ENCODE measurements at regions not wholly inside any gene's neighbourhood (a gene's known extent, or its start where the extent isn't known, plus 50 kb on each side); places are given as distances from the start of the nearest gene placed in this dataset.

DNA sequence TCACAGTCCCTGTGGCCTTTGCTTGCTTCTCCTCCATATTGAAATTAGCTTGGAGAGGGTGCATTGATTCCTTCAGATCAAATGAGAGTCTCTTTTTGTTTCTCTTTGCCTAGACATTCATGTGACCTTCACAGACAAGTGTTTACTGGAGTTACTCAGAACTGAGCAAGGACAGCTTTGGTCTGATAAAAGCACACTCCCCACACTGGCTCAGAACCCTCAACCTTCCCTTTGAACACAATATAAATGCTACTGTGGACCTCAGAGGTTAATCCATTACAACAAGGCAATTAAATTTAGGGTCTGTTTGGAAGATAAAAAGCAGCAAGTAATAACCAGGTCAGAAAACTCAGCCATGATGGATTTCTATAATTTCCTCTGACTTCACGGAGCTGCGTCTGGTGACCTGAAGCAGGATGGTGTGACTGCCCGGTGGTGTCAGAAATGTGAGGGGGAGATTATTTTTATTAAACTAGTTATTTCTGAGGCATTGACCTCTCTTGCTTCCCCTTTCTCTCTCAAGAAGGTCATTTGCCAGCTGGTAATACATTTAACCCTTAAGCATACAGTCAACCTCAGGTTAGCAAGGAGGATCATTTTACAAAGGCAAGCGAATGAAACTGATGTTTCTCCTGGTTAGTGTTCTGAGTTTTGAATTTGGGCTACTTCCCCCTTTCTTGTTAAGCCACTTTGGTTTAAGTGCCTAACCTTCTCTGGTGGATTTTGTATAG is 208.2 kb downstream of the CLIC5 start:
- H3K36me3 Mint-ChIP-seq (ENCODE audit: low read depth), result no peaks in the 10 kb centered on the region
- peak; percentile 16 for ATAC-seq (replicated peaks)
- no peak overlapping the region for H3K27ac Mint-ChIP-seq
- no peaks in the 10 kb centered on the region for H3K9me3 Mint-ChIP-seq
- no peak overlapping the region for H3K4me3 Mint-ChIP-seq
- H3K4me1 Mint-ChIP-seq, result peaks cover under 1% of the 10 kb centered on the region
- H3K27me3 Mint-ChIP-seq, result peaks cover 14% of the 10 kb centered on the region

DNA sequence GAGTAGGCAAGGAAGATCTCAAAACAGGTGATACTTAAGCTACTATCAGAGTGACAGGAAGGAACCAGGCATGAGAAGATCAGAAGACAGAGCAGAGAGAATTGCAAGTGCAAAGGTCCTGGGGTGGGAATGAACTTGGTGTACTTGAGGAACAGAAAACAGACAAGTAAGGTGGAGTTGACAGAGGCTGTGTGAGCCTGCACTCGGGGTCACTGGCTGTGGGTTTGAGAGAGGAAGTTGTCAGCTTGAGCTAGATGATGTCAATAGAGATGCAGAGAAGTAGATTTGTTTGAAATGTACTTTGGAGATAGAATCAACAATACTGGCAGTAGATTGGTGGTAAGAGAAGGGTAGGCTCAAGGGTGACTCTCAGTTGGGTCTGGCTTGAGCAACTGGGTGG is 209.5 kb downstream of the CLIC5 start:
- Mint-ChIP-seq H3K27ac (no peak overlapping the region), H3K4me3 (no peak overlapping the region), H3K36me3 (ENCODE audit: low read depth) (peaks cover 5% of the 10 kb centered on the region), H3K4me1 (peaks cover 7% of the 10 kb centered on the region), H3K9me3 (no peaks in the 10 kb centered on the region), H3K27me3 (peaks cover 8% of the 10 kb centered on the region)
- ATAC-seq (replicated peaks), result no peak

DNA sequence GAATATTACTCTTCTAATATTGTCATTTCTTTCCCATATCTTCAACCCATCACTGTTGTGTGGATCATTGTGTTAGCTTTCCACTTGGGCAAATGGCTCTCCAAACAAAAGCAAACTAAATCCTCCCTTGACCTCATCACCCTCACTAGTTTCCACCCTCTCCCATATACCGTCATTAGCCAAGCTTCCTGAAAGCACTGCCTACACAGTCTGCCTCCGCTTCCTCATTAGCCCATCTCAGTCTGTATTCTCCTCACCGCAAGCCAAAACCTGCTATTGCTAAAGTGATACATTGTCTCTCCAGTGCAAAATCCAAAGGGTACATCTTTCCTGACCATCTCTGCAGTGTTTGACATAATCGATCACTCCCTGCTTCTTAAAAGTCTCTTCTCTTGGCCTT is 212.6 kb downstream of the CLIC5 start:
- H3K4me1 Mint-ChIP-seq, result peaks cover 16% of the 10 kb centered on the region
- H3K36me3 Mint-ChIP-seq (ENCODE audit: low read depth), result peaks cover 5% of the 10 kb centered on the region
- peaks cover 3% of the 10 kb centered on the region for H3K27me3 Mint-ChIP-seq
- ATAC-seq (replicated peaks), result peak; percentile 23
- no peak overlapping the region for H3K27ac Mint-ChIP-seq
- H3K9me3 Mint-ChIP-seq, result no peaks in the 10 kb centered on the region
- no peak overlapping the region for H3K4me3 Mint-ChIP-seq

DNA sequence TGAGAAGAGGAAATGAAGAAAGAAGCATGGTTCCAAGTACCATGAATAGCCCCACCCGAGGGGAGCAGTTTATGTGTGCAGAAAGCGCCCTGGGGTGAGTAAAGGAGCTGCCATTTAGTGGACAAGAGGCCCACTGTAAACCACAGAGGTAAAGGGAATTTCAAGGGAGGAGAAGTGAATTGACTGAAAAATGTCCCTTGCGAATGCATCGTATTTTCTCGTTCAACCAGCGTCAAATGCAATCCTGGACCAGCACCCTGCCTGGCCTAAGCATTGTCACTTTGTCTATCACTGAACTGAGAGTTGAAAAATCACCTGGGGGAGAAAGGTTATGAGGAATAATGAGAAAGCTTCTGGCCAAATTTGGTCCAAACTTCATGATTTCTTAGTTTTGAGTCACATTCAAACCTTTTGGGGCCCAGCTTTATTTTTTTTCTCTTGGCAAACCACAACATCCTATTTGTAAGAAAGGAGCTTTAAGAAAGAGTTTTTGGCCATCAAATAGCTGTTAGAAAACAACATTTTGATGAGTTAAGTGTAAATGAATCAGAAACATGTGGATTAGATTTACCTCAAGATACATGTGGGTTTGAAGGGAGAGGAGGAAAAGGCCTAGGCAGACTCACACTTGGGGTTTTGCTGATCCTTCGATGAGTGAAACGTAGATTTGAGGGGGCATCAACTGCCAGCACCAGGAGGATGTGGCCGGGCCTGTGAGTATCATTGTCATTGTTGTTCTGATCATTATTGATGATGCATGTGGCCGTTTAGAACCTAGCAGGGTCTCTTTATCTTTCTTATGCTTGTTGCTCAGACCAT is 214.0 kb downstream of the CLIC5 start:
- no peak overlapping the region for H3K4me3 Mint-ChIP-seq
- peaks cover 5% of the 10 kb centered on the region for H3K36me3 Mint-ChIP-seq (ENCODE audit: low read depth)
- no peak overlapping the region for H3K27ac Mint-ChIP-seq
- peaks cover 3% of the 10 kb centered on the region for H3K27me3 Mint-ChIP-seq
- H3K9me3 Mint-ChIP-seq, result no peaks in the 10 kb centered on the region
- H3K4me1 Mint-ChIP-seq, result peaks cover 16% of the 10 kb centered on the region
- peak; percentile 88 for ATAC-seq (replicated peaks)

DNA sequence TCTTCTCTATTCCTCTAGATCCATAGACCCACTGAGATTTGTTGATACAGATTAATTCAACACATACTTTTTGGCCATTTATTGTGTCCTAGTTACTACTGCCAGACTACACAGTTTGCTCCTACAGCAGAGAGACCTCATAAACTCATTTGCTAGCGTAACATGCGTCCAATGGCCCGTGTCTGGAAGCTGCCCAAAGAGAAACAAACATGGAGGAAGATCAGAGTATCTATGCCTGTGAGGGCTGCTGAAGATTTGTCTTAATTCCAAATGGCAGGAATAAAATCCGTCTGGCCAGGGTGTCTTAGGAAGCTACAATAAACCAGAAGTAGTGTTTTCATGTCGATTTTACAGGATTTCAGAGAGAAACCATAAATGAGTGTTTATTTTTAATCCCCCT is 214.7 kb downstream of the CLIC5 start:
- peaks cover 5% of the 10 kb centered on the region for H3K36me3 Mint-ChIP-seq (ENCODE audit: low read depth)
- H3K9me3 Mint-ChIP-seq, result no peaks in the 10 kb centered on the region
- H3K4me3 Mint-ChIP-seq, result no peak overlapping the region
- H3K4me1 Mint-ChIP-seq, result peaks cover 16% of the 10 kb centered on the region
- no peak overlapping the region for H3K27ac Mint-ChIP-seq
- peaks cover 3% of the 10 kb centered on the region for H3K27me3 Mint-ChIP-seq
- ATAC-seq (replicated peaks), result no peak

DNA sequence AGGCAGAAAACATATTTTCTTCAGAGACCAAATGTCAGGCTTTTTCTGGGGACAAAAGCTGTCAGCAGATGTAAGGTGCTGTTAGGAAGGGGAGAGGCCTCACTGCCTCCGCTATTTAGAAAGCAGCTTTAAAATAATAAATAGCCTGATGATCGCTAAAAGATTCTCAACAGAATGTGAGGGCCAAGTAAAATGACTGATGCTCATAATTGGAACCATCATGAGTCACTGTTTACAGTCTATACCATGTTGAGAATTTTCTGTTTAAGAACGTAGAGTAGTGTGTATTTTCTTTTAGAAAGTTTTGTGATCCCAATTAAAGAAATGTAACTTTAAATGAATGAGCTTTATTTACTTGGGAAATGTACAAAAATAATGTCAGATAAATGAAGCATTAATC is 220.0 kb downstream of the CLIC5 start:
- no peak for ATAC-seq (replicated peaks)
- Mint-ChIP-seq H3K4me3 (no peak overlapping the region), H3K27me3 (peaks cover 3% of the 10 kb centered on the region), H3K27ac (no peak overlapping the region), H3K9me3 (no peaks in the 10 kb centered on the region), H3K36me3 (ENCODE audit: low read depth) (no peaks in the 10 kb centered on the region), H3K4me1 (peaks cover 16% of the 10 kb centered on the region)

DNA sequence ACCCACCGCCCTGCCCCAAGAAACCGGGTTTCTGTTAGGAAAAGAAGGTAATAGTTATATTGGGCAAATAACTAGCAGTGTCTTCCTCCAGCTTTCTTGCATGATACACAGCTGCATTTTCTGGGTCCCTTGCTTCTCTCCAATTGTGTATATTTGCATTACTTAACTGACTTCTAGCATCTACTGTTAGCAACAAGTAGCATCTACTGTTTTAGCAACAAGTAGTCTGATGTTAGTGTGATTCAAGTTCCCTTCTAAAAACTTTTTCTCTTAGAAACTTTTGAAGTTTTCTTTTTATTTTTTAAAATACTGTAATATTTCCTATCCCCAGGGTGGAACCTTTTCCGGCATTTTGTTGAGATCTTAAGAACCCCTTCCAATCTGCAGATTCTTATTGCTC is 221.2 kb downstream of the CLIC5 start:
- H3K4me3 Mint-ChIP-seq, result no peak overlapping the region
- no peaks in the 10 kb centered on the region for H3K36me3 Mint-ChIP-seq (ENCODE audit: low read depth)
- H3K9me3 Mint-ChIP-seq, result no peaks in the 10 kb centered on the region
- peaks cover 3% of the 10 kb centered on the region for H3K27me3 Mint-ChIP-seq
- H3K27ac Mint-ChIP-seq, result no peak overlapping the region
- peaks cover 12% of the 10 kb centered on the region for H3K4me1 Mint-ChIP-seq
- ATAC-seq (replicated peaks), result no peak

DNA sequence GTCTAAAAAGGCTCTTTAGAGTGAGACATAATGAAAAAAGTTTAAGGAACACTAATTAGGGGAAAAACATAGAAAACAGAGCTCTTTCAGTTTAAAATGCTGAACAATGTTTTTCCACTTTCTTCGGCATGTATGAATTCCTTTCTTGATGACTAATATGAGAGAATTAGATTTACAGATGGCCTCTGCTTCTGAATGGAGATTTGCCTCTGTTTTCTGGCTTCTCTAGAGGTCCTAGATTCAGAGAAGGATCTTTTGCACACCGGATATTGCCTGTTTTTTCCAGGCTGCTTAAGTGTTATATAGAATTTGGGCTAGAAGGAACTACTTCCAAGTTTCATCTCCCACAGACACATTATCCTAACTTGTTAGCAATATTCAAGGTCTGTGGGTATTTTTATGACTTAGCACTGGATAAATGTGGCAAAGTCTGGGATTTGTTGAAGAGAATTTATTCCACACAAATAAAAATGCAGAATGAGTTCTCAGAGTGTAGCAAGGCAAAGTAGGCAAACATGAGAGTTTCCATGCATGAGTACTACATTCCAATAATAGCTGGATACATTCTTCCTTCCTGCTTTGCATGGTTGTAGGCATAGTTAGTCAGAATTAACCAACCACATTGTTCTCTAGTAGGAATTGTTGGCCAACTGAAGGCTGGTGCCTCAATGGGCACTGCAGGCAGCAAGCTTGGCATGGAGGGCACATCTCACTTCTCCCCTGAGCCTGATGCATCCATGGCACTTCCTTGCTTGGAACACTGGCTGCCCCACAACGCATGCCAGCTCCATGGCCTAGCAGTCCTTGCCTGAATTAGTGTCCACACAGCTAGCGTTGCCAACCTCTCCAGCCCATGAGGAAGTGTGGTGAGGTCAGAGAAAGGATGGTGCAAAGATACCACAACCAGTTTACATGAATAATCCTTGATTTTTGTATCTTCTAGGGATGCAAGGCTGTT is 224.2 kb downstream of the CLIC5 start:
- no peaks in the 10 kb centered on the region for H3K9me3 Mint-ChIP-seq
- peak overlapping the region; percentile 68 for H3K27ac Mint-ChIP-seq
- peak; percentile 78 for ATAC-seq (replicated peaks)
- no peaks in the 10 kb centered on the region for H3K36me3 Mint-ChIP-seq (ENCODE audit: low read depth)
- H3K4me1 Mint-ChIP-seq, result peaks cover 12% of the 10 kb centered on the region
- H3K4me3 Mint-ChIP-seq, result peak overlapping the region; percentile 30
- no peaks in the 10 kb centered on the region for H3K27me3 Mint-ChIP-seq

DNA sequence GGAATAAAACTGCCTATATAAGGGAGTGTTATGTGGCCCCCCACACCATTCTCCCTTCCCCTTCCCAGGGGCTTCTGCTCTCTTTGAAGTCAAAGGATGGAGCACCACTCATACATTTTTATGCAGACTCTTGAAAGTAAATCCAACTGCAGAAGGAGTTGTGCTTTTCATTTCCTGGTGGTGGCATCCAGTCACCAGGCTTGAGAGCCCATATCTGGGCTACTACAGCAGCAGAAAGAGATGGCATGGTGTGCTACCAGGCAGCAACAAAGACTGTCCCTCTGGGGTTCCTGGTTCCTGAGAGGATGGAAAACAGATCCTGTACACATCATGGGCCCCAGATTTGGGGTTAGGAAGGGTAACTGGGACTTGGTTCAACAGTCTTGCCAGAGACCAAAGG is 226.4 kb downstream of the CLIC5 start:
- Mint-ChIP-seq H3K4me3 (no peak overlapping the region), H3K27ac (no peak overlapping the region), H3K4me1 (peaks cover 12% of the 10 kb centered on the region), H3K27me3 (no peaks in the 10 kb centered on the region), H3K36me3 (ENCODE audit: low read depth) (no peaks in the 10 kb centered on the region), H3K9me3 (no peaks in the 10 kb centered on the region)
- ATAC-seq (replicated peaks), result no peak

DNA sequence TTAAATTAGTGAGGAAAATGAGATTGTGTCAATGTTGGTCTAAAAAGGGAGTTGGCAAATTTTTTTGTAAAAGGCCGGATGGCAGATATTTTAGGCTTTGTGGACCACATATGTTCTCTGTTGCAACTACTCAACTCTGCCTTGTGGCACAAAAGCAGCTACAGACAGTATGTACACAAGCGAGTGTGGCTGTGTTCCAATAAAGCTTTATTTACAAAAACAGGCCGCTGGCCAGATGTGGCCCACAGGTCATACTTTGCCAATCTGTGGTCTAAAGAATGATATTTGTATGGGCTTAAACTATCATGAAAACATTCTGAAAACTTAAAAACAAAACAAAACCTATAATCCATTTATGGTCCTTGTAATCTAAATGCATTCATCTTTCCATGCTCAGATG is 228.3 kb downstream of the CLIC5 start:
- no peaks in the 10 kb centered on the region for H3K27me3 Mint-ChIP-seq
- peaks cover 12% of the 10 kb centered on the region for H3K4me1 Mint-ChIP-seq
- no peak overlapping the region for H3K4me3 Mint-ChIP-seq
- no peak overlapping the region for H3K27ac Mint-ChIP-seq
- no peak for ATAC-seq (replicated peaks)
- no peaks in the 10 kb centered on the region for H3K36me3 Mint-ChIP-seq (ENCODE audit: low read depth)
- no peaks in the 10 kb centered on the region for H3K9me3 Mint-ChIP-seq

DNA sequence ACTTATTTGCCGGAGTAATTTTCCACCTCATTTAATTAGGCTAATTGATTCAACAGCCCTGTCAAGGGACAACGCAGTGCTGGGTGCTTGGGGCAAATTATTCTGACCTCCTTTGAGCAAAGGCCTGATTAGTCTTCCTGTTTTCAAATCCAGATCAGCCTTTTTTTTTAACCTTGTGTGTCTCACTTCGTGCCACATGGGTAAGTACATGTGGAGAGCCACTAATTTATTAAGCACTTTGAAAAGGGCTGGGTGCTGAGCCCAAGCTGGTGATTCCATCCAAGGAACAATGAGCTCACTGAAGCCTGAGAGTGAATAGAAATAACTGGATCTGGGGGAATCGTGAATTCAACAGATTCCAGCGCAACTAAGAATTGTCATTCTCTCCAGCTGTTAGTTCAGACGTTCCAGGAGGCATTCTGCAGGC is 229.3 kb downstream of the CLIC5 start:
- Mint-ChIP-seq H3K36me3 (ENCODE audit: low read depth) (no peaks in the 10 kb centered on the region), H3K9me3 (no peaks in the 10 kb centered on the region), H3K27me3 (no peaks in the 10 kb centered on the region), H3K4me1 (peaks cover 7% of the 10 kb centered on the region), H3K4me3 (no peak overlapping the region), H3K27ac (no peak overlapping the region)
- no peak for ATAC-seq (replicated peaks)

DNA sequence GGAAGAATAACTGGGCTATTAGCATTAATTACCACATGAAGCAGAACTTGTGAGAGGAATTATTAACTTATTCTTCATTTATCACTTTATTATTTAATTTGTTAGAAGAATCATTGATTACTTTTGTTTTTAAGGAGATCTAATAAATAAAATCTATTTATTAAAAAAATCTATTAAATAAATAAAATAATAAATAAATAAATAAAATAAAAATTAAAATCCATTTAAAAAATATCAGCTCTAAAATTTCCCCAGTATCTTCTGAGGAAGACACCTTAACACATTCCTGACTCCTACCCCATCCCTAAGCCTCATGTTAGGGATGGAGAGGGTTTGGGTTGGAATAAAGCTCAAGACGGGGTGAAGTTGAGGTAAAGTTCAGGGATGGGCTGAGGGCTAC is 231.4 kb downstream of the CLIC5 start:
- H3K36me3 Mint-ChIP-seq (ENCODE audit: low read depth), result no peaks in the 10 kb centered on the region
- no peak for ATAC-seq (replicated peaks)
- no peaks in the 10 kb centered on the region for H3K27me3 Mint-ChIP-seq
- H3K27ac Mint-ChIP-seq, result no peak overlapping the region
- no peaks in the 10 kb centered on the region for H3K4me1 Mint-ChIP-seq
- H3K9me3 Mint-ChIP-seq, result no peaks in the 10 kb centered on the region
- no peak overlapping the region for H3K4me3 Mint-ChIP-seq

DNA sequence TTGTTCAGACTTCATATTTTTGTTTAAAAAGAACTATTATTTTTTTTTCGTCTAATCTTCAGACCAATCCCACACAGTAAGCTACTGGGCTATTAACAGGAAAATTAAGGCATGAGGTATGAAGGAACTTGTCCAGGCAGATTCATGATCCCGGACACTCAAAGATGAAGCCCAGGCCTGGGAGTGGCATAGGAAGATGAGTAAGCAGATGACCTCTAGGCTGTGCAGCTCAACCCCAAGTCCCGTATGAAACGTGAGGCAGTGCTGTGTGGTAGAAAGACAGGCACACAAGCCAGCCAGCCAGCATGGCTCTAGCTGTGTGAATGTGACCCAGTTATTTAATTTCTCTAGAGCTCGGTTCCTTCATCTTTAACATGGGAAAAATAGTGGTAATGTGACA is 231.9 kb downstream of the CLIC5 start:
- ATAC-seq (replicated peaks), result no peak
- no peaks in the 10 kb centered on the region for H3K9me3 Mint-ChIP-seq
- no peak overlapping the region for H3K4me3 Mint-ChIP-seq
- H3K27me3 Mint-ChIP-seq, result no peaks in the 10 kb centered on the region
- H3K4me1 Mint-ChIP-seq, result no peaks in the 10 kb centered on the region
- H3K27ac Mint-ChIP-seq, result no peak overlapping the region
- no peaks in the 10 kb centered on the region for H3K36me3 Mint-ChIP-seq (ENCODE audit: low read depth)

DNA sequence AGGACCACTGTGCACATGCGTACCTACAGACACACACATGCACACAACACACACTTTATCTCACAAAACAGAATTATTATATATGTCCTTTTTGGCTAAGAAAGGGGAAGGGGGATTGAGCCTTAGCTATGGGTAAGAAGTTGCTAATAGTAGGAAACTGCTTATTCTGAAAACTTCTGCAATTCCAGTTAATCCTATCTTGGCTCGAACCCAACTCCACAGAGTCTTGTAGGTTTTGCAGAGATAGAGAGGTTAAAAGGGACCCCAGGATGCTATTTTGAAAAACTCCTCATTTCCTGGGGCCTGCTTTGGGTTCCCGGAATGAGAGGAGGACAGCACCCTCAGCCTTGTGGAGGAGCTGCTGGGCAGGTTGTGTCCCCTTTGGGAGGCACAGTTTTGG is 233.8 kb downstream of the CLIC5 start:
- no peak overlapping the region for H3K27ac Mint-ChIP-seq
- H3K27me3 Mint-ChIP-seq, result no peaks in the 10 kb centered on the region
- H3K36me3 Mint-ChIP-seq (ENCODE audit: low read depth), result no peaks in the 10 kb centered on the region
- ATAC-seq (replicated peaks), result no peak
- H3K4me1 Mint-ChIP-seq, result no peaks in the 10 kb centered on the region
- H3K9me3 Mint-ChIP-seq, result no peaks in the 10 kb centered on the region
- H3K4me3 Mint-ChIP-seq, result no peak overlapping the region

All from activated T-helper 17 cell treated with anti-CD3 and anti-CD28 coated beads, Interleukin-2, amount 50 U/mL, for 72 hours (primary cell).